A204.1 (cell line): ENCODE measurements at regions not wholly inside any gene's neighbourhood (a gene's known extent, or its start where the extent isn't known, plus 50 kb on each side); places are given as distances from the start of the nearest gene placed in this dataset.

Experiments
- FAIRE-seq: peaks from 2 replicates; lab custom pipeline; 2012; peaks lifted over from hg19 to GRCh38; lab: Jason Lieb, UNC

DNA sequence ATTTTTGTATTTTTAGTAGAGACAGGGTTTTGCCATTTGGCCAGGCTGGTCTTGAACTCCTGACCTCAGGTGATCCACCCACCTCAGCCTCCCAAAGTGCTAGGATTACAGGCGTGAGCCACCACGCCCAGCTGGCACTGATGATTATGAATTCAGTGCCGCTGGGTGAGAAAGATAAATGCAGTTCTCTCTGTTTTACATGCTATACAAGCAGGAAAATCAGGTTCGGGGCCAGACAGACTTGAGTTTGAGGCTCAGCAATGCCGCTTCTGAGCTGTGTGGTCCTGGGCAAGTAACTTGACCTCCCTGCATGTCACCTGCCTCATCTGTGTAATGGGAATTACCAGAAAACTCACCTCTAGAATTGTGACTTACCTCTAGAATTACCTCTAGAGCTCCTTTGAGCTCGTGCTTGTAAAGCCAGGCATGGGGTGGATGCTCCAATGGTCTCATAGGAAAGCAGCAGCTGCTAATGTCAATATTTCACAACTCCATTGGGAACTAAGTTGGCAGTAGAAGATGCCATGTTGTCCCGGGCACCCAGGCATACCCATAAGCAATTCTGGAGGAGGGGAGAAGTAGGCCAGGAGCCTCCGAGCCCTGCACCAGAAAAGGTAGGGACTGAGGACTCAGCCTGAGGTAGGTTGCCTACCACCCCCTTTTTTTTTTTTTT is 119.8 kb upstream of the SLC25A33 start:
- no peak for FAIRE-seq

- no peak for FAIRE-seq
Measured at GRCh38 chr1:9420835-9421532, 118.3 kb upstream of the SLC25A33 start.

DNA sequence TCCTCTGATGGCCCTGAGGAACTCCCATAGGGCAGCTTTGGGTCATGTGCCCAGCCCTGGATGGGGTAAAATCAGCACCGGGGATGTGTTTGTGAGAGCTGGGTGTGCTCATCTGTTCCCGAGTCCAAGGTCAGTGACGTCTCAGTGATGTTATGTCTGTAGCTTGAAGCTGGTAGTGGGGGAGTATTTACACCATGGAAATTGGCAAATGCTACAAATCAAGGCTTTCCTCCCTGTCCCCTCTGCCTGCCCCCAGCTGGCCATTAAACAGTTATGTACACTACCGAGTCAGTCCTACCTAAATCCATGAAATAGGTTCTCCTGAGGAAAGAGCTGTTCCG is 117.8 kb upstream of the SLC25A33 start:
- FAIRE-seq = no peak

DNA sequence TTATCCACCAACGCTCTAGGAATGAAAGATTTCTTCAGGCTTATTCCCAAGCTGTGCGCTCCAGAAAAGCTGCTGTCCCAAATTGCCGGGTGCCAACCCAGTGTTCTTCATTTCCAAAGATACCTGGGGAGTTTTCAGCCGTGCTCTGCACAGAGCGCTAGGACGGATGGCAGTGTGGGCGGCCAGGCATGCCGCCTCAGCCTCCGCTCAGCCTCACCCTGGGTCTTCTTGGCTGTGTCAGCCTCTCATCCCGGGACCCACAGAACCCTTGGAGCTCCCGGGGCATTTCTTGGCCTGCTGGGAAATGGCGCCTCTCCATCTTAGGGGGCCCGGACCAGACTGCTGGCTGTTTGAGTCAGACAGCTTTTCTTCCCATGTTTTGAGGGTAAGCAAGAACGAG is 116.9 kb upstream of the SLC25A33 start:
- FAIRE-seq = no peak

DNA sequence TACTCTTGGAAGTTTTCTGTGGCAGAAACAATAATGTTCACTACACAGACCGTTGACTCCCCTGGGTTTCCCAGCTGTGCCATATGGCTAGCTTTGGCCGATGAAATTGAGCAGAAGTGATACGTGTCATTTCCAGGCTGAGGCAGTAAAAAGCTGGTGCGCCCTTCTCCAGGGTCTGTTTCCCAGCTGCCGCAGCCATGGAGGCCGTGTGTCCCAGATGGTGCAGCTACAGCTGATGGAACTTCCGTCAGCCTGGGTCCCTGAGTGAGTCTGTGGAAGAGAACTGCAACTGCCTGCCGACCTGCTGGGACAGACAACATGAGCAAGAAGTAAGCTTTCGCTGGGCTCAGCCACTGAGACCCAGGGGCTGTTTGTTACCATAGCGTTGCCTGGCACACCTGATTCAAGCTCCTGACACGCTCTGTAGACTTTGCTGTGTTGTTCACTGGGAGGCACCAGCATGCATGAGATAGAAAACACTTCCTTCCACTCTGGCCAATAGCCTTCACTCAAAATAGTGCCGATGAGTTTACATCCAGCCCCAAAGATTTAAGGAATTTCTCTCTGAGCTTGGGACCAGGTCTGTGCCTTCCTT is 116.3 kb upstream of the SLC25A33 start:
- FAIRE-seq = no peak

DNA sequence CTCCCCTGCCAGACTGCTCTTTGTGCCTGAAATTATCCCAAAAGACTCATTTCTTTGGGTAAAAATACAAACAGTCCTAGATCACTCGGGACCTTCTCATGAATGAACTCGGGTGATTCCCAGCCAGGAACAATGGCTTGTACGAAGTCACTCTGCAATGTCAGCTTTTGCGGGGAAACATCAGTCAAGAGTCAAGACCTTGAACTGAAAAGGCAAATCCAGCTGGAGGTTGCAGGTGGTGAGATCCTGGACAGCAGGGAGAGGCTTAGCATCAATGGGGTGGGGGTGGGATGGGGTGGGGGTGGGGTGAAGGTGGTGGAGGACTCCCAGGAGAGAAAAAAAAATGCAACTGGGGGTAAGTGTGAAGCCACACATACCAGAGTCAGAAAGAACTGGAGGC is 115.0 kb upstream of the SLC25A33 start:
- FAIRE-seq = no peak

- no peak for FAIRE-seq
Measured at GRCh38 chr1:9425859-9426258, 113.4 kb upstream of the SLC25A33 start.

GRCh38 chr1:9426291-9426711 is 113.0 kb upstream of the SLC25A33 start:
- no peak for FAIRE-seq

- FAIRE-seq = no peak
Measured at GRCh38 chr1:9427388-9427787, 111.9 kb upstream of the SLC25A33 start.

- FAIRE-seq = peak; percentile 98
Measured at GRCh38 chr1:9428601-9429341, 110.5 kb upstream of the SLC25A33 start.

DNA sequence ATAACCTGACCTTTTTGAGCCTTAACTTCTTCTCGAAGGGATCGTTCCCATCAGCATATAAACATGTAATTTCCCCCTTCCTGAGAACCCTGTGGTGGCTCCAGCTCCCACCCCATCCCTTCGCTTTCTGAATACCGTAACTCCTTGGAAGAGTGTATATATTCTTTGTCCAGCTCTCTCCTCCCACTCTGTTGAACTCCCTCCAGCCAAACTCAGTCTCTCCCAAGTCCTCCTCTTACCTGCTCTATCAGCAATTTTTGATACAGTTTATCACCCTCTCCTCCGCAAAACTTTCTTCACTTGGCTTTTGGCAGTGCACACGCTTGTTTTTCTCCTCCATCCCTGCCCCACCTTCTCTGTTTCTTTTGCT is 109.9 kb upstream of the SLC25A33 start:
- no peak for FAIRE-seq

GRCh38 chr1:9434247-9435152 is 104.8 kb upstream of the SLC25A33 start:
- FAIRE-seq = no peak

- FAIRE-seq = no peak
Measured at GRCh38 chr1:9435153-9435636, 104.1 kb upstream of the SLC25A33 start.

GRCh38 chr1:9435854-9436640 is 103.2 kb upstream of the SLC25A33 start:
- no peak for FAIRE-seq

DNA sequence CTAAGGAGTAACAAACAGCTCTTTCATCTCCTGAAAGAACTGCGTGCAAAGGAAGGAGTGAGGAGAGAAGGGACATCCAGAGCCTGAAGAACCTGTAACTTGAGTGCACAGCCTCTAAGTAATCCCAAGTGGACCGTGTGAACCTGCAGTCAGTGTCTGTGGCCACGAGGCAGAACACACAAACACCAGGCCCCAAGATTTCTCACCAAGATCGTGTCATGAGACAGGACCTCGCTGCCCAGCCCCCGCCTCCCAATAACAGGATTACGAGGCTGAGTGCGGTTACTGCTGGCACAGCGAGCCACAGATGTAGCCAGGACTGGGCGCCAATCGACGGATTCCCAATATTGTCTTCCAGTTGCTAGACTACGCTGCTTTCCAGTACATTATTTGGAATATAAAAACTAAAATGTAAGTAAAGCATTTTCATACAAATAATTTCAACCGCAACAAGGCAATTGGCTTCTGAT is 101.3 kb upstream of the SLC25A33 start:
- no peak for FAIRE-seq

GRCh38 chr1:9438431-9439073 is 100.7 kb upstream of the SLC25A33 start:
- FAIRE-seq = no peak

DNA sequence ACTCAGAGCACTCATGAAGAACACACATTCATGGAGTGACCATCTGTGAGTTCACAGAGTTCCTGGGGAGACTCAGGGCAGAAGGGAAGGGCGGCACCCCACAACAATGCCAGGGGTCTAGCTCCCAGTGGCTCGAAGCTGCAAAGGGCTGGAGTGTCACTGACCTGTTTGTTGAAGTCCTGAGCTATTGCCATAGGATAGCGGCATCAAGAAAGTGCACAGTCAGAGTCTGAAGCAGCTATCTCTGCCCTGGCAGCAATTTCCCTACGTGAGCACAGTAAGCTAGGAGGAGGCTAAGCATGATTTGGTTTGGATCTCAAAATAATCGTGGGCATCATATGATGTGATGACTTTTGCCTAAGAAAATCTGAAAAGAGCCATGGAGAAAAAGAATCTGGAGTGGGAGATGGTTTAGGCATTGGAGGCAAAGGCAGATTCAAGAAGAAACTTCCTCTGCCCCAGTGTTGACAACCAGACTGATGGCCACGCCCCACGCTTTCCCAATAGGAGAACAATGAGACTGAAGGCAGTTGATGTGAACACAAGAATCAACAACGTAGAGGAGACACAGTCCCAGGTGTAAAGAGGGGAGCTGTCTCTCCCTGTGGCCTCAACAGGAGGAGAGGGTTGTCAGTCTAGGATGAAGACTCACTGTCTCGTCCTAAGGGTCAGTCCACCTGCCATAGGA is 100.0 kb upstream of the SLC25A33 start:
- no peak for FAIRE-seq

GRCh38 chr1:9440261-9440660 is 99.0 kb upstream of the SLC25A33 start:
- FAIRE-seq = no peak

DNA sequence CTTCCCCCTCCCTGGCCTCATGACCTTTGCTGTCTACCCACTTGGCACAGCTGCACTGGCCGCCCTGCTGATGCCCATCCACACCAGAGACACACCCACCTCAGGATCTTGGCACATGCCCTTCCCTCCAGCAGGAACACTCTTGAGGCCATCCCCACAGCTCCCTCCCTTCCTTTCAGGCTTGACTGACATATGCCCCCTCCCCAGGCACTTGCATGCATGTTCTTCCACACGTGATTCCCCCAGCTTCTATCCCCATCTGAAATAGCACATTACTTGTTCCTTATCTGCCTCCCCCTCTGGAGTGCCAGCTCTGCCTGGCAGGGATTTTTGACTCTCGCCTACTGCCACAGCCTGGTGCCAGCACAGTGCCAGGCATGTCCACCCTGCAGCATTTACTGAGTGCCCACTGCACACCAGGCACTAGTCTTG is 98.5 kb upstream of the SLC25A33 start:
- no peak for FAIRE-seq
